Thymus (tissue), 11 donors: ENCODE measurements at regions not wholly inside any gene's neighbourhood (a gene's known extent, or its start where the extent isn't known, plus 50 kb on each side); places are given as distances from the start of the nearest gene placed in this dataset.
"Not testable (repeated sequence)": the region's sequence is repeated elsewhere in the genome, so short reads cannot be mapped to it uniquely, and the experiment has no call there.

Experiments
- DNase-seq, 9 donors: peaks; one replicate each; pipeline ENCODE4 v3.0.0-alpha.2; 2013; ENCODE audit warnings: low spot score in 9 of 9, low read depth in 6 of 9, missing footprints in 1 of 9
- H3K27ac ChIP-seq, 2 donors: one replicate each; pipeline ENCODE4 v1.5.1; 2013; ENCODE audit warnings: control low read depth in 1 of 2, low read depth in 1 of 2, low read length in 1 of 2, mild to moderate bottlenecking in 1 of 2, moderate library complexity in 1 of 2
- H3K27me3 ChIP-seq, 2 donors: one replicate each; pipeline ENCODE4 v1.5.1; 2013; ENCODE audit warnings: low read length in 1 of 2; ENCODE audit not compliant: control insufficient read depth in 2 of 2, insufficient read depth in 1 of 2
- H3K36me3 ChIP-seq, 2 donors: one replicate each; pipeline ENCODE4 v1.5.1; 2013; ENCODE audit warnings: low read length in 1 of 2, mild to moderate bottlenecking in 1 of 2, moderate library complexity in 1 of 2; ENCODE audit not compliant: control insufficient read depth in 2 of 2, insufficient read depth in 2 of 2
- H3K4me1 ChIP-seq, 2 donors: one replicate each; pipeline ENCODE4 v1.5.1; 2013; ENCODE audit warnings: low read length in 2 of 2; ENCODE audit not compliant: control insufficient read depth in 2 of 2, insufficient read depth in 2 of 2
- H3K4me3 ChIP-seq, 2 donors: one replicate each; pipeline ENCODE4 v1.5.1; 2013; ENCODE audit warnings: low read length in 2 of 2, control low read depth in 1 of 2, mild to moderate bottlenecking in 1 of 2
- H3K9me3 ChIP-seq, 2 donors: one replicate each; pipeline ENCODE4 v1.5.1; 2013; ENCODE audit warnings: low read length in 1 of 2, mild to moderate bottlenecking in 1 of 2; ENCODE audit not compliant: control insufficient read depth in 2 of 2, insufficient read depth in 1 of 2
- WGBS: extraction: QIAGEN DNeasy Blood & Tissue Kit; methylation state at CpG from one replicate; pipeline ENCODE4 v1.1.7; 2013; 5-methylcytosine and 5-hydroxymethylcytosine counted together
- donor health status: healthy.

DNA sequence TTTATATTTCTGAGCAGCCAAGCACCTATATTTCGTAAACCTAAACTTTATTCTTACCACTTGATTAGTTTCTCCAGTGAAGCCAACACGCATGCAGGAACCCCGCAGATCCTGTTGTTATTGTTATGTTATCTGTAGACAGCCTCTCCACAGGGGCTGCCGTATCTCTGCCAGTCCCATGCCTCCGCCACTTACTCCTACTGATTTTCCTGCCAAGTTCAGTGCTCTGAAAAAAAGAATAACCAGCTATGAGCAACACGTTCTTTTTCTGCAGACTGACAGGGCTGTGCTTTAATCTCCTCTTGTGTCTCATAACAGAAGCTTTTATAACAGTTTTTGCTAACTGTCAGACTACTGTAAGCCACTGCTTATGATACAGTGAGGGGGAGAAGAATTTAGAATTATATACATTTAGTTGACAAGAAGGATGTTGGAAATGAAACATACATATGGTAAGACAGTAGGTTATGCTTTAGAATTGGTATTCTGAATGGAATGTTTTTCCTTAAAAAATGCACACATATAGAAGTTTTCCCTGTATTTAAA, 347.4 kb downstream of the SI start:
- Histone ChIP-seq H3K27me3 (no peaks in the 10 kb centered on the region), H3K36me3 (no peaks in the 10 kb centered on the region)
- DNase-seq, result no peak

DNA sequence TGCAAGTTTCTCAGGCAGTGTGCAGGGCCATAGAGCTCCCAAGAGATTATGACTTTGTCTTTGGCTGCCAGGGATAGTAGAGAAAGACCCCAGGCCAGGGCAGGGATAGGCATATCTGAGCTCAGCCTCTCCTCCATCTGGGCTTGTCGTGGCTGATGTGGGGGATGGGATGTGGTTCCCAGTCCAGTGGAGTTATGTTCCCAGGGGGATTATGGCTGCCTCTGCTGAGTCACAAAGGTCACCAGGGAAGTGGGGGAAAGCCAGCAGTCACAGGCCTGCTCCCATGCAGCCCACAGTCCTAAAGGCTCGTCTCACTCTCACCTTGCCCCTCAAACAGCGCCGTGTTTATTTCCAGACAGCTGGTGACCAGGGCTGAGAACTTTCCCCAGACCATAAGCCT, 354.9 kb downstream of the SI start:
- no peak overlapping the region for H3K4me3 ChIP-seq
- no peak overlapping the region for H3K27ac ChIP-seq
- H3K4me1 ChIP-seq, result no peaks in the 10 kb centered on the region
- no peaks in the 10 kb centered on the region for H3K9me3 ChIP-seq
- DNase-seq, result no peak
- no peaks in the 10 kb centered on the region for H3K27me3 ChIP-seq
- H3K36me3 ChIP-seq, result no peaks in the 10 kb centered on the region
- WGBS, result 90% methylated on average over 4 of the region's 4 CpGs

More for the DNA sequence above, 347.4 kb downstream of the SI start:
- Histone ChIP-seq H3K4me3 (no peak overlapping the region), H3K27ac (no peak overlapping the region), H3K9me3 (no peaks in the 10 kb centered on the region), H3K4me1 (no peaks in the 10 kb centered on the region)
- WGBS, result 65% methylated on average over 6 of the region's 6 CpGs

DNA sequence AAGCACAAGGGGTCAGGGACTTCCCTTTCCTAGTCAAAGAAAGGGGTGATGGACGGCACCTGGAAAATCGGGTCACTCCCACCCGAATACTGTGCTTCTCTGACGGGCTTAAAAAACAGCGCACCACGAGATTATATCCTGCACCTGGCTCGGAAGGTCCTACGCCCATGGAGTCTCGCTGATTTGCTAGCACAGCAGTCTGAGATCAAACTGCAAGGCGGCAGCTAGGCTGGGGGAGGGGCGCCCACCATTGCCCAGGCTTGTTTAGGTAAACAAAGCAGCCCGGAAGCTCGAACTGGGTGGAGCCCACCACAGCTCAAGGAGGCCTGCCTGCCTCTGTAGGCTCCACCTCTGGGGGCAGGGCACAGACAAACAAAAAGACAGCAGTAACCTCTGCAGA, 375.5 kb downstream of the SI start:
- not testable (repeated sequence) for H3K4me1 ChIP-seq, H3K9me3 ChIP-seq, DNase-seq, H3K27me3 ChIP-seq, H3K27ac ChIP-seq, H3K36me3 ChIP-seq, H3K4me3 ChIP-seq
- WGBS, result 77% methylated on average over 11 of the region's 13 CpGs

DNA sequence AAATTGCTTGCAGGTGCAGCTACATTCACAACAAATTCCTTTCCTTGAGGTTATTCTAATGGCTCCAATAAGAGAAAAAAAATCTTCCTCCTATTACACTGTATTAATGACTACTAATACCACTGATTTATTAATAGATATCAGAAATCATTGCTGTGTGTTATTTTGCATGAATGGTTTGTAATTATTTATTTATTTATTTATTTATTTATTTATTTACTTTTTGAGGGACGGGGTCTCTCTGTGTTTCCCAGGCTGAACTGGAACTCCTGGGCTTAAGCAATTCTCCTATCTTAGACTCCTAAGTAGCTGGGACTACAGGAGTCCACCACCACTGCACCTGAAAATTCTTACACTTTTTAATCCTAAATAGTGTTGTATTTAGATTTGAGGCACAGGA, 390.4 kb downstream of the SI start:
- 81% methylated on average over 1 of the region's 1 CpG for WGBS
- Histone ChIP-seq H3K27ac (no peak overlapping the region), H3K36me3 (no peaks in the 10 kb centered on the region), H3K4me1 (no peaks in the 10 kb centered on the region), H3K27me3 (no peaks in the 10 kb centered on the region), H3K4me3 (no peak overlapping the region), H3K9me3 (no peaks in the 10 kb centered on the region)
- no peak for DNase-seq

DNA sequence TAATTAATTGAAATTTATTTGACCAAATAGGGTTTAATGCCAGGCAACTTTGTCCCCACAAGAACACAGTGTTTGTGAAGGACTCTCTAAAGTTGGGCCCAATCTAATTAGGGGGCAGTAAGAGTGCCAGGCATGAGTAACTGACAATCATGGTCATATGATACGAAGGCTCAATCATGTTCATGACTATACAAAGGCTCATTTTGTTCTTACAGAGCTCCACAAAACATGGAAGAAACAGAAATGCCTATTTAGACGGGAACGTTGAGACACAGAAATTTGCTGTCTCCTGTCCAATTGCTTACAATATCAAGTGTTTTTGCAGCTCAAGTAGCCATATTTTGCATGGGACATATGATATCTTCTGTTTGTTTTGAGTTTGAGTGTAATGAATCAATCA, 391.1 kb downstream of the SI start:
- 77% methylated on average over 3 of the region's 3 CpGs for WGBS
- H3K4me1 ChIP-seq, result no peaks in the 10 kb centered on the region
- H3K27me3 ChIP-seq, result no peaks in the 10 kb centered on the region
- no peaks in the 10 kb centered on the region for H3K36me3 ChIP-seq
- H3K27ac ChIP-seq, result no peak overlapping the region
- H3K4me3 ChIP-seq, result no peak overlapping the region
- H3K9me3 ChIP-seq, result no peaks in the 10 kb centered on the region
- DNase-seq, result no peak

DNA sequence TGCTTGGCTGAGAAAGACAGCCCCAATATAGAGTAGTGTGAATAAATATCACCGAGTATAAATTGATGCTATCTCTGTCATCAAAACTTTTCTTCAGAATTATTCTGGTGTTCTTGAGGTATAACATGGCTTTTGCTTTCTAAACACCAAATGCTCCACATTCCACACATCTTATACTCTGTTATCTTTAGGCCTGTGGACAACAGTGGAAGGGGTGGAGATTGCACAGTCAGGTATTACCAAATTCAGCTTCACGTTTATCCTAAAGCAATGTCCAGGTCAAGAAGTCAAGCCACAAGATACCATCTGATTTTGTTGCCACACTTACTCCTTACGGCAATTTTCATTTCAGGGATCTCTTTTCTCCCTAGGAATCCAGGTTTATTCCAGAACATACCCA, 394.8 kb downstream of the SI start:
- no peaks in the 10 kb centered on the region for H3K4me1 ChIP-seq
- DNase-seq, result no peak
- 74% methylated on average over 3 of the region's 3 CpGs for WGBS
- H3K27me3 ChIP-seq, result no peaks in the 10 kb centered on the region
- H3K36me3 ChIP-seq, result no peaks in the 10 kb centered on the region
- no peaks in the 10 kb centered on the region for H3K9me3 ChIP-seq
- no peak overlapping the region for H3K4me3 ChIP-seq
- no peak overlapping the region for H3K27ac ChIP-seq

DNA sequence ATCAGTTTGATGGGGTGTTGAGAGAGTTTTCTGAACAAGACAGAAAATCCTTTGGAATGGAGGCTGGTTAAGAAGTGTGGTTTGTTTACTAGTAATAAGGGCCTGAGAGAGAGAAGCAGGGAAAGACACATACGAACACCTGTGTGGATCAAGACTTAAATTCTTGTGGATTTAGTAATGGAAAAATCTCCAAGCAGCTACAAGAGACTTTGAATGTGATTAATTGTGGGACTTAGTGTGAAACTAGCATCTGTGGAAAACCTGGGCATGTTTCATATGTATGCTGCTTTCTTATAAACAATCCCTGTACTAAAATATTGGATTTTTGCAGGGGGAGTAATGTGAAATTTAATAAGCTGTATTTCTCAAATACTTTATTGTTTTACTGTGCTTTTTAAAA, 399.1 kb downstream of the SI start:
- Histone ChIP-seq H3K27ac (no peak overlapping the region), H3K9me3 (no peaks in the 10 kb centered on the region), H3K4me3 (no peak overlapping the region), H3K27me3 (no peaks in the 10 kb centered on the region), H3K36me3 (no peaks in the 10 kb centered on the region), H3K4me1 (no peaks in the 10 kb centered on the region)
- 87% methylated on average over 1 of the region's 1 CpG for WGBS
- no peak for DNase-seq

DNA sequence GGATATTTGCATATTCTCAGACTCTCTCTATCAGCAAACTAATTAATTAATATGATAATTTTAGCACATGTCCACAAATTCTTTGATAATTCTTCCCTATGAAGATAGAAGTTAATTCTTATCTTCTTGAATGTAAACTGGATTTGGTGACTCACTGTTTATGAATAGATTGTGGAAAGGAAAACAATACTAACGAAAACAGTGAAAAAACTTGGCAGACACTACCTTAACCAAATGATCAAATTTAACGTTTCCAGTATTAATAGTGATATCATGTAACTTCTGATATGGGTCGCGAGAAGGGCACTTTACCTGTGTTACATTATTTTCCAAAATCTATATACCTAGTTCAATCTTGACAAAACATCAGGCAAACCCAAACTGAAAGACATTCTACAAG, 401.0 kb downstream of the SI start:
- DNase-seq, result no peak
- H3K27ac ChIP-seq, result no peak overlapping the region
- no peaks in the 10 kb centered on the region for H3K9me3 ChIP-seq
- no peak overlapping the region for H3K4me3 ChIP-seq
- no peaks in the 10 kb centered on the region for H3K4me1 ChIP-seq
- 90% methylated on average over 4 of the region's 4 CpGs for WGBS
- H3K36me3 ChIP-seq, result no peaks in the 10 kb centered on the region
- no peaks in the 10 kb centered on the region for H3K27me3 ChIP-seq

DNA sequence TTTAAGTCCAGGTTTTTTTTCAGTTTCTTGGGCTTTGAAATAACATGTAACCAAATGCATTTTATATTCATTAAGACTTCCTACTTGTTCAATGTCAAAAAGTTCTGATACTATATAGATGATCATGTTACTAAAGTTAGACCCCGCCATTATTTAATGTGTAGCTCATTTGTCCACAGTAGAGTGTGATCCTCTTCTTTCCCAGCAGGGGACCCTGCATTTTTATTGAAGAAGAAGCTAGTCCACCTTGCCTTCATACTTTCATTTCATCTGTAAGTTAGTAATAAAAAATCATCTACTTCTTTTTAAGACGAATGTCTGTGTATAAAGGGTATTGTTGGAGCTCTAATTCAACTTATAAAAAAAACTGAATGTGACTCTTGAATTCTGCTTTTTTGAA, 404.6 kb downstream of the SI start:
- no peak for DNase-seq
- Histone ChIP-seq H3K4me1 (no peaks in the 10 kb centered on the region), H3K4me3 (no peak overlapping the region), H3K27ac (no peak overlapping the region), H3K9me3 (no peaks in the 10 kb centered on the region), H3K36me3 (no peaks in the 10 kb centered on the region), H3K27me3 (no peaks in the 10 kb centered on the region)
- WGBS, result 90% methylated on average over 2 of the region's 2 CpGs

DNA sequence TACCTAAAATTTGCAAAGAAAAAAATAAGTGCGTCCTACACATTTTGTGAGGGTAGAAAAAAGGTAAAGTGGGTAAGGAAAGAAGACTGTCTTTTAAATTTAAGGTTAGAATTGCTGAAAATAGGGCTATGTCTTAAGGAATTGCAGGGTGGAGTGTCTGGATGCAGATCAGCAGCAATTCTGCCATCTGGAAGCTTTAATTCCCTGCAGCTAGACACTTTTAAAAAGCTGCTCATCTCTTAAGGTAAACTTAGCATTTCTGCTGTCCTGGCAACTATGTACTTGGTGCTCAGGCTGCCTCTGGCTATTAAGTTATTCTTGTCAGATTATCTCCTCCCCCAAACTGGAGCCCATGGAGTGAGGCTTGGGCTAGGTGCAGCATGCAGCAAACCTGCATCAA, 420.2 kb downstream of the SI start:
- no peaks in the 10 kb centered on the region for H3K36me3 ChIP-seq
- DNase-seq, result no peak
- no peak overlapping the region for H3K4me3 ChIP-seq
- H3K27ac ChIP-seq, result no peak overlapping the region
- 93% methylated on average over 1 of the region's 1 CpG for WGBS
- no peaks in the 10 kb centered on the region for H3K27me3 ChIP-seq
- H3K9me3 ChIP-seq, result no peaks in the 10 kb centered on the region
- no peaks in the 10 kb centered on the region for H3K4me1 ChIP-seq
